ENCODE measurements at regions not wholly inside any gene's neighbourhood (a gene's known extent, or its start where the extent isn't known, plus 50 kb on each side); places are given as distances from the start of the nearest gene placed in this dataset.

GRCh38 chr6:169945117-169945516, 193.7 kb downstream of the ERMARD start:
- DNase-seq (ENCODE audit: low read depth): no peak

DNA sequence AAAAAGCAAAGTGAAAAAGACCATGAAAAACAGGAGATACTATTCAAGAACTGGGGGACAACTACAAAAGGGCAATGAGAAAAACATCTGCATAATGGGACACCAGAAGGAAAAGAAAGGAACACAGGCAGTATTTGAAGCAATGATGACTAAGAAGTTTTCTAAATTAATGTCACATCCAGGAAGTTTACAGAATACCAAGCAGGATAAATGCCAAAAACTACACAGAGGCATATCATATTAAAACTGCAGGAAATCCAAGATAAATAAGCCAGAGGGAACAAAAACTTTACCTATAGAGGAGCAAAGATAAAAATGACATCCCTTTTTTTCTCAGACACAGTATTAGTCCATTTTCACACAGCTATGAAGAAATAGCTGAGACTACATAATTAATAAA, 193.0 kb downstream of the ERMARD start:
- DNase-seq (ENCODE audit: low read depth): no peak

DNA sequence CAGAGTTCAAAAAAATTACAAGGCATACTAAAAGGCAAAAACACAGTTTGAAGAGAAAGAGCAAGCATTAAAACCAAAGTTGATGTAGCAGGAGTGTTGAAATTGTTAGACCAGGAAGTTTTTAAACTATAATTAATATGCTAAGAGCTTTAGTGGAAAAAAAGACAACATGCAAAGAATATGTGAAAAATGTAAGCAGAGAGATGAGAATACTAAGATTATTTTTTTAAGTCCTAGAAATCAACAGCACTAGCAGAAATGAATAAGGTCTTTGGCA, 192.6 kb downstream of the ERMARD start:
- DNase-seq (ENCODE audit: low read depth): no peak

- no peak for DNase-seq (ENCODE audit: low read depth)
These were observed 192.0 kb downstream of the ERMARD start for GRCh38 chr6:169943241-169944060.

DNA sequence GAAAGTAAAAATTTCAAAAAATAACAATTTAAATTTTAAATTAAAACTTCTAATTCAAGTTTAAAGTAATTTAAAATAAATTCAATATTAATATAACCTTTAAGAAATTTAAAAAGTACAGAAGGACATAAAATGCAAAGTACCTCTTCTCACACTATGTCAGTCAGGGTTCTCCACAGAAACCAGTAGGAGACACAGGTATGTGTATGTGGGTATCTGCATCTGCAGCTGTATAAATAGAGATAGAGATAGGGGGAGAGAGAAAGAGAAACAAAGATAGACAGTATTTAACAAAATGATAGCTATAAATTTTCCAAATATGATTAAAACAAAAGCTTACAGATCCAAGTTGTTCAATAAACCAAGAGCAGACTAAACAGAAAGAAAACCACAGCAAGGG, 190.8 kb downstream of the ERMARD start:
- DNase-seq (ENCODE audit: low read depth): no peak

- no peak for DNase-seq (ENCODE audit: low read depth)
These were observed 189.3 kb downstream of the ERMARD start for GRCh38 chr6:169940481-169941271.

DNA sequence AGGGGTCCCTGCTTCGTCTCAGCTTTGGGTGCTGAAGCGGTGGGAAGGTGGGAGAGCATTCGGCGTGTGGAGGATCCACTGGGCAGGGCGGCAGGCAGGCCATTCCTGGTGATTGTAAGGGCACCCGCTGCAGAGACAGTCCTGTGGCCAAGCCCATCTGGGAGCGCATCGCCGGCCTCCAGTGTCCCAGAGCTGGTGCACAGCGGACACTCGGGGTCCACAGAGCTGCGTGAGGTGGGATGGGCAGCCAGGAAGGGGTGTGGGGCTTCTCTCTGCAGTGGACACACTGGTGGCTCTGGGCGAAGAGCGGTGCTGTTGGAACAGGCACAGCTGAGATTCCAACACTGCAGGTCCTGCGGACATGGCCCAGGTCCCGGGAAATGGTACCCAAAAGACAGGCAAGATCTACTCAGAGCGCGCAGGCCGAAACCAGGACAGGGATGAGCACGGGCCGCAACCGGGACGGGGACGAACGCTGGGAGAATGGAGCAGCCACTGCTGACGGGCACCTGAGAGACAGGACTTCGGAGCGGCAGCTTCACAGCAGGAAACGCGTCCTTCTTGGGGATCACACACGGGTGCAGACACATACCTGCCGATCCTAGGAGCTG, 188.2 kb downstream of the ERMARD start:
- DNase-seq (ENCODE audit: low read depth): no peak

DNA sequence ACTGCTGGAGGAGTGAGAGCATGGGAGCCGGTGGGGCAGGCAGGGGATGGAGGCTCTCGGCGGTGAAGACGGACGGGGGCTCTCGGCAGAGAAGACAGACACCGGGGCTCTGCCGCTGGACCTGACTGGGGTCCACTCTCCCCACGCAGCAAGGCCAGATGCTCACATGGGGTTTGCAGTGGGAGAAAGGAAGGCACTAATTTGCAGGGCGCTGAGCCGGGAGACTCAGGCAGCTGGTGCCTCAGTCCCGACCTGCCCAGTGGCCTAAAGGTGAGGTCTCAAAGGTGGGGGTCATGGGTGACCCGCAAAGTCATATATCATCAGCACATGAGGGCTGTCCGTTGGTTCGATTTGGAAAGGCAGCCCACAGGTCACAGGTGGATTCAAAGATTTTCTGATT, 187.3 kb downstream of the ERMARD start:
- no peak for DNase-seq (ENCODE audit: low read depth)

- no peak for DNase-seq (ENCODE audit: low read depth)
These were observed 186.9 kb downstream of the ERMARD start for GRCh38 chr6:169938262-169938701.

GRCh38 chr6:169937389-169938261, 186.2 kb downstream of the ERMARD start:
- no peak for DNase-seq (ENCODE audit: low read depth)

- no peak for DNase-seq (ENCODE audit: low read depth)
These were observed 185.0 kb downstream of the ERMARD start for GRCh38 chr6:169936355-169936975.

DNA sequence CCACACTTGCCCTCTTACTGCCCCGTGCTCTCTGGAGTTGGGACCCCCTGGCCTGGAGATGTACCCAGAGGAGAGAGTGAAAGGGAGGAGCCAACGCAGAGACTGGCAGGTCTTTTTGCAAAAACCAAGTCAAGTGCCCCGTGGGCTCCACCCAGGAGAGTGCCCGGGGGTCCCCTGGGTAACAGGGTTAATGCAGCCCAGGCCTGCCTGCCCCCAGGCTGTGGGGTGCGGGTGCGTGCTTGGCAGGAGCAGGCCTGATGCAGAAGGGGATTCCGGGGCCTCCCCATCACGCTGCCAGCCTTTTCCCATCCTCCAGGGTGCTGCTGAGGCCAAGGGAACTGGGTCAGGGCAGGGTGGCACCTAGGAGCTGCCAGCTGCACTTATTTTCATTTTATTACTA, 184.4 kb downstream of the ERMARD start:
- no peak for DNase-seq (ENCODE audit: low read depth)

DNA sequence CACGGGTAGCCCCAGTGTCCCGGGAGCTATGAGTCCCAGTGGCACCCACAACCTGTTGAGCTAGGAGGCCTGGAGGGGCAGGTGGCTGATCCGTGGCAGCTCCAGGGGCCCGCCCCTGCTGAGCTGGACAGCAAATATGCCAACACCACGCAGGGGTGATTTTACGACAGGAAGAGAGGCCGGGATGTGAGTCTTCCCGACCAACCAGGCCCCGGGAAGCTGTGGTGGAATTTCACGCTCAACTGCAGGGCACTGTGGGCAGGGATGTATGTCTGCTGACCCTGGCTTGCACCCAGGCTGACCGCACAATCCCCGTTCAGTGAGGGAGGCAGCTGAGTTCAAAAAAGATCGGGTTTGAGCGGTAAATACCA, 183.9 kb downstream of the ERMARD start:
- no peak for DNase-seq (ENCODE audit: low read depth)

DNA sequence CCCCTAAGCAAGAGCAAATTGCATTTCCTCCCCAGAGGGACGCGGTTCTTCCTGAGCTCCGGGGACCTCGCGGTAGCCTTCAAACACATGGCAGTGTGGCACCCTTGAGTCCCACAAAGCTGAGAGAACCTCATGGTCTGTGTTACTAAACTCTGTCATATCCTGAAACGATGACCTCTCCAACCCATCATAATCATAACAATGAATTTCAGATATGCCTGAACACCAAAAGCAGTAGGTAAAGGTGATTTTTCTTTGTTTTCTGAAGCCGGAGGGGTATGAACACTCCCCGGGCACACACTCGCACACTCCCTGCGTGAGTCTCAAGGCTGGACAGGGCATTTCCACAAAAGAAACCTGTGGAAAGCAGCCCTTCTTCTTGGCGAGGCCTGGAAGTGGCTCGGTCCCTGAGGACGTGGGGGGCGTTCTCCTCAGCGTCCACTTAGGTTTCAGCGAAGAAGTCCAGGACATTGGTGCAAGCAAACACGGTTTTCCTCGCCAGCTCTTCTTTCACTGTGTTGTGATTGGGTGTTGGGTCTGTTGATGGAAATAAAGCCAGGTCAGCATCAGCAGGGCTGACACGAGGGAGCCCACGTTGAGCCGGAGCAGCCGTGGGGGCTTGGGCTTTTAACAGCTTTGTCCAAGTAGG, 183.4 kb downstream of the ERMARD start:
- no peak for DNase-seq (ENCODE audit: low read depth)

- DNase-seq (ENCODE audit: low read depth): no peak
These were observed 182.6 kb downstream of the ERMARD start for GRCh38 chr6:169933839-169934698.

GRCh38 chr6:169933251-169933821, 181.9 kb downstream of the ERMARD start:
- no peak for DNase-seq (ENCODE audit: low read depth)

DNA sequence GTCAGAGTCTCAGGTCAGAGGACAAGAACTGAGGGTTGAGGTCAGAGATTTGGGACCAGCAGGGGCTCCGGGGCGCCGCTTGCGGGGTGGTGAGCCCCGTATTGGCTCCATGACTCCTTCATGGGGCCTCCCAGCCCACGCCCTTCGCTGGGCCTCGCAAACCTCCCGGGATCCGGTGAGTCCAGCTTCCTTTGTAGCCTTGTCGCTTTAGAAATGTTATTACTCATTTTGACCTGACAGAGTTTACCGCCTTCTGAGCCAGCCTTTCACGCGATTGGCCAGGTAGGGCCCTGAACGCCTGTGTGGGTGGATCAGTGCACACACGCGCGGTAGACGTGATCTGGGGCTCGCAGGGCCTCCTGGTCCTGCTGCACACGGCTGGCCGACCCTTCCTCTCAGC, 181.1 kb downstream of the ERMARD start:
- no peak for DNase-seq (ENCODE audit: low read depth)

DNA sequence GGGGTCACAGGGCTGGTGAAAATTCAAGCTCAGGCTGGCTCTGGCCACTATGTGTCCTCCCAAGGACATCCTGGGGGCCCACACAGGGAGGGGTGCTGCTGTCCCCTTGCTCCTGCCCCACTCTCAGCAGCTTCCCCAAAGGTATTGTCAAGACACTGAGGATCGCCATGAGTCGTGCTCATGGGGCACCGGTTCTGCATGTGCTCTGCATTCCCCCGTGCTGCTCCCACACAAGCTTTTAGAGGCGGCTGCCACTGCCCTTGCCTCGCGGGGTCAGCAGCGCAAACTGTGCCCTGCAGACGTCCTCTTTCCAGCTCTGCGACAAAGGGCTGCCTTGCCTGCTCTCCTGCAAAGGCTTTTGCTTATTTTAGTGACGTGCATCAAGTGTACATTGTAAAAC, 179.8 kb downstream of the ERMARD start:
- no peak for DNase-seq (ENCODE audit: low read depth)

- no peak for DNase-seq (ENCODE audit: low read depth)
These were observed 179.4 kb downstream of the ERMARD start for GRCh38 chr6:169930799-169931198.

DNA sequence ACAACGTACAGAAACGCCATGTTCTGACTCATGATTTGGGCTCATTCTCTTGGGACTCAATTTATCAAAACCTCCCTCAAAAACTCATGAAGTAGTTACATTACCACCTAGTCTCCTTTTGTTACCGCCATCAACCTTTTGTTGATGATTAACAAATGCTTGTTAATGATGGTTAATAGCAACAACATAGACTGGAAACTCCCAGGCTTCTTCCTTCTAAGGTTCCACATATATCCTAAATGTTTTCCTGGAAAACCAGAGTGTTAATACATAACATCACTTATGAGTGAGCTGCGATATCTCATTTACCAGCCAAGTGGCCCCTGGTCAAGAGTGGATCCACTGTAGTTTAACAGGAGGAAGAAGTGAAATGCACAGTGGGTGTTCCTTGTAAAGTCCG, 176.3 kb downstream of the ERMARD start:
- DNase-seq (ENCODE audit: low read depth): no peak

Measured in GM04504 (cell line).